Head of caudate nucleus (tissue), 42 donors: ENCODE measurements at regions not wholly inside any gene's neighbourhood (a gene's known extent, or its start where the extent isn't known, plus 50 kb on each side); places are given as distances from the start of the nearest gene placed in this dataset.

Experiments used
- DNase-seq, 42 donors: peaks; one replicate each; pipeline versions ENCODE4 v3.0.0 to v3.0.0-alpha.2; 2020 to 2021; ENCODE audit warnings: mixed read lengths in 7 of 42
- intact Hi-C: fragments of 100-400 bp; cut with DNase I; formaldehyde crosslinking; loops from one replicate; pipeline ENCODE4 v1.15.0; 2022

DNA sequence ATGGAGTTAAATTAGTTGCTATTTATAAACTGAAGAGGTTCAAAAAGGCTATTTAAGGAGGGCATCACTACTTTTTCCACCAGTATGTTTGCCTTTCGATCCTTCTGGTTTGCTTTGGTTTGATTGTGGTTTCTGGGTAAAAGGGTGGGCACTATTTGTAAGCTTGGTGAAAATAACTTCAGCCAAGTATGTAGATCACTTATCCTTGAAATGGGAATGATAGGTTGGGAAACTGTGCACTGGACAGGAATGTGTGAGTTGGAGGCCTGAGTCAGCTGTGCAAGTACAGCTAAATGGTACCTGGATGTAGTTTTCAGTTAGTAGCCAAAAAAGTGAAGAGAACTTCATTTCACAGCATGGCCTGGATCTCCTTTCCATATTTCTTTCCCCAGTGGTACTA, 466.2 kb downstream of the ENC1 start:
- intact Hi-C loops, result no loop called here
- DNase-seq, result no peak

DNA sequence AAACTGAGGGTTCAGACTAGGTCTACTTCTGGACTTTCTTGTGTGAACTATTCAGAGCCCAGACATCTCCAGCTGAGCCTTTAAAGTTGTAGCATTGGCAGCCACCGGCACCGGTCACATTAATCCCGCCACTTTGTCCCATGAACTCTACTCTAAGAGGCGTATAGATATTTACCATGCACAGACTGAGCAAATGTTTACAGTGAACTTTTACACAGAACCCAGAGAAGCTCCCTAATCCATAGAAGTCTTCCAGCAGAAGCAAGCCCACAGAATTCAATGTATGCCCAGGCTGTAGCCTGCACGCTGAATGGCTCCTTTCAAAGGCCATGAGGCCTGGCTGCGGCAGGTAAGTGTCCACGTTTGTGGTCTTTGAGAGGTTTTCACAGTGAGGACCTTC, 466.9 kb downstream of the ENC1 start:
- intact Hi-C loops, result no loop called here
- DNase-seq, result no peak

DNA sequence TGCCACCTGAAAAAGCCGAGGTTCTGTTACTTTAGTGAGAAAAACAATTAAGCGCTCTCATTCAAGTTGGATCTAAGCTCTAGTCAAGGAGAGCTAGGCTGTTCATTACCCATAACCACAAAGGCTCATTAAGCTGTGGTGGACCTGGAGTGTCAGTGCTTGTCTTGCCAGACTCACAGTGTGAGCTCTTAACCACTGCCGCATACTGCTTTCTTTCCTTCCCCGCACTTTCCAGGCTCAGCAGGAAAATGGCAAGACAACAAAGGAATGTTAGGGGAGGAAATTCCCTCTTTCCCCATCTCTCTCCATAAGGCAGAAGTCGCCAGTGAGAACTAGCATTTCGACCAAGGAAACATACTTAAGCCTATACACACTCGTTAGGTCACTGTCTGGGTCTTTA, 467.3 kb downstream of the ENC1 start:
- no peak for DNase-seq
- intact Hi-C loops, result no loop called here

GRCh38 chr5:74169701-74170100, 470.8 kb downstream of the ENC1 start:
- intact Hi-C loops, result no loop called here
- no peak for DNase-seq

GRCh38 chr5:74167930-74168315, 472.6 kb downstream of the ENC1 start:
- no peak for DNase-seq
- intact Hi-C loops, result no loop called here

GRCh38 chr5:74167206-74167929, 473.2 kb downstream of the ENC1 start:
- no peak for DNase-seq
- intact Hi-C loops, result no loop called here

DNA sequence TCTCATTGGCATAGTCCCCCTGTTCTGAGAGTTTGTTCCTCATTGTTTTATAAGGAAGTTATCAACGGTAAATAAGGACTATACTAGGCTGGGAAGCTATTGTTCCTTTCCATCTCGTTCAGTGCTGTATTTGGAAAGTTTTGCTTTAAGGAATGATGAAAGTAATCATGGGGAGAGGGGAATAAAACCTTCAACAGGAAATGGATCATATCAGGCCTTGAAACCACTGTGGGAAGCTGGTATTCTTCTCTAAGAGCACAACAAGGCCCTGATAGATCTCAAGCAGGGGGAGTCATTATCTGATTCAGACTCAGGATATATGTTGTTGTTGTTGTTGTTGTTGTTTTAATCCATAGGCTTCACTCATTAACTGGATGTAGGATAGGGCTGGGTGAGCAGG, 474.5 kb downstream of the ENC1 start:
- intact Hi-C loops, result no loop called here
- no peak for DNase-seq

DNA sequence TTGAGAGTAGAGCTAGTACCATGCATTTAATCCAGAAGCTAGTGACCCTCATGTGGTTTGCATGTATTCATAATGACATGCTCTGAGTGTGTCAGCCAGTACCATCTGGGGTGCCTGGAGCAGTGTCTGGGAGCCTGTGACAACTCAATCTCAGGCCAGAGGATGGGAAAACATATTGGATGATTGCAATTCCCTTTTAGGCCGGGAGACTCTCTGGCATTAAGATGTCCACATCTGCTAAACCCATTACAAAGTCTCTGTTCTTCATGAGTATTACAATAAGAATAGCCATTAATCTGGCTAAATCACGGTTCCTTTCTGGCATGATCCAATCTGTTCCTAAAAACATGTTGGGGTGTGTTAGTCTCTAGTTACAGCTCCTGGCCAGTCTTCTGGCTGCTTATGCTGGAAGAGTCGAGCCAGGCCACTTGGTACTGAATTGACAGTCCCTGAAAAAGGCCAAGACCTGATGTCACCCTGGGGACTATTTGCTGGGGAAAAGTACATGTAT, 475.7 kb downstream of the ENC1 start:
- no peak for DNase-seq
- intact Hi-C loops, result no loop called here

GRCh38 chr5:74162524-74162923, 478.0 kb downstream of the ENC1 start:
- no peak for DNase-seq
- intact Hi-C loops, result no loop called here

DNA sequence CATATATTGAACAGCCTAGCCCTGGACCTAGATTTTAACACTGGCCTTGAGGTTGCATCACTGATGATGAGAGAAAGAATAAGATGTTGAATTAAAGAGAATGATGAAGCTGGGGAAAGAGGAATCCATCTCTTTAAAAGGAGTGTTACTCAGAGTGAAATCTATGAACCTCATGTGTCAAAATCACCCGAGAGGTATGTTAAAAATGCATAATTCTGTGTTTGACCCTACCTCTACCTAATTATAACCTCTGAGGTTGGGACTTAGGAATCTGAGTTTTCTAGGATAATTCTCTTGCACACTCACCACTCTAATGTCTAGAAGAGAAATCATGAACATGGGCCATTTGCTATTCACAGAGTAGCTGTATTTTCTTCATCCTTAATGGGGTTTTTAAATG, 479.4 kb downstream of the ENC1 start:
- no peak for DNase-seq
- intact Hi-C loops, result no loop called here

GRCh38 chr5:74156728-74157383, 483.7 kb downstream of the ENC1 start:
- no peak for DNase-seq
- intact Hi-C loops, result no loop called here

DNA sequence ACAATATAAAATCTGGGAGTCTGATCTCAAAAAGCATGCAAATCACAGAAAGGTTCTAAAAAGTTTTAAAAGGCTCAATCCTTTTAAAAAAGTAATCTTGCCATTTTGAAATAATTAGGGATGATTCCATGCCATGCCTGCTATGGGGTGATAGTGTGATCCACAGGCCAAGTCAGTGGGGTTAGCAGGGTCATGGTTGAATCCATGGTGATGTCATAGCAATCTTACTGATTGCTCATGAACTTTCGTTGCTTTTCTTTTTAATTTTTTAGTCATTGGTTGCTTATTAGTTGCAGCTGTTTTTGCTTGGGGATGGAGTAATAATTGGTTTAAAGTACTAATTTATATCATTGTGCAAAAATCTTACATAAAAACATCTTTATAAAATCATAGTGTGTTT, 485.0 kb downstream of the ENC1 start:
- intact Hi-C loops, result no loop called here
- DNase-seq, result no peak

DNA sequence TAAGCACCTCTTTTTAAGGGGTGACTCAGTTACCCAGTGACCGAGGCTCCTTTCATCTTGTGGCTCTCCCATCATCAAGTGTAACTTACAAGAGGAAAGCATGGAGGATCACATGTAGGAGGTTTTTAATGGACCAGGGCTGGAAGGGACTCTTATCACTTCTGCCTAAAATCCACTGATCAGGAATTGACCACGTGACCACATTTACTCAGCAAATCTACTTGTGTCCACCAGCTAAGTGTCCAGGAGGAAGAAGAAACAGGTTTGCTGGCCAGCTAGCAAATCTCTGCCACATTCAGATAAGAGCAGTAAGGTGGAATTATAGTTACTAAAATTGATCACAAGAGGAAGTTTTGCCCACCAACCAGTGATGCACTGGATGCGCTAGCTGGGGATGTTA, 486.0 kb downstream of the ENC1 start:
- intact Hi-C loops, result no loop called here
- no peak for DNase-seq

DNA sequence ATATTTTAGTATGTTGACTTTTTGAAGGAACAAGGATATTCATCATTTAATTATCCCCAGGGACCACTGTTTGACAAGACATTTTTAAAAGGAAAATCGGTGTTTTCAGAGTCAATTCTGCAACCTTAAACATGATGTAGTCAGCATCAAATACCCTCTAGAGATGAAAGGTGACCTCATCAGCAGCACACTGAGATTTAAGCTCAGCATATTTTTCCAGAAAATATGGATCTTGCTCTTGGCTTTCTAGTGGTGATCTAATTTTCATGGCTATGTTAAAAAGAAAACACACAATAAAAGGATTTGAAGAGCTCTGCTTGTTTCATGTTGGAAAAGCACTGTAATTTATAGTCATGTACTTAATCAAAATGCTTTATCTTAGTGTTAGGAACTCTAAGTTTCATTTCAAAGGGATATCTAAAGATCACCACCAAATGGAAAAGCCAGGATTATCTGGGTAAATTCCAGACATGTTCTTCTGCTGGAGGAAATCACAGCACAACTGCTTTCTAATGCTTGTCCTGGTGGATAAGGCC, 487.2 kb downstream of the ENC1 start:
- DNase-seq, result no peak
- intact Hi-C loops, result no loop called here

- intact Hi-C loops, result no loop called here
- DNase-seq, result no peak
Observed at GRCh38 chr5:74152625-74153254, 487.8 kb downstream of the ENC1 start.

DNA sequence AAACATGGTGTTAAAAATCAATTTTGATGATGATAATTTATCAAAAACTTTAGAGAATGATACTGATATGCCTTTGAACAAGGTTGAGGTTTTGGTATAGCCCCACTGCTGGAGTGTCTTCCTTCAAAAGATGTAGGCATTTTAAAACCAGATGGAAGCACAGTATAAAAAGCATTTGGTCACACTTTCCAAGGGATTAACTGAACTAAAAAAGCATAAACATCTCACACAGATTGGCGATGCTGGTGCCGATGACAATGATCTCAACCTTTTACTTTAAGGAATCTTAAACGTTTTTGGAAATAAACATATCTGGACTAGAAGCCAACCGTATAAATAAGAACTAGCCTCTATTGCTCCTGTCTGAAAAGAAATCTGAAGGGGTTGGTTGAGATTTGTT, 488.4 kb downstream of the ENC1 start:
- intact Hi-C loops, result no loop called here
- DNase-seq, result no peak

- peak in 6 of 42 donors; percentile 17 to 41 (median 22) for DNase-seq
Observed at GRCh38 chr5:74149395-74149794, 491.1 kb downstream of the ENC1 start.

GRCh38 chr5:74148321-74148720, 492.2 kb downstream of the ENC1 start:
- no peak for DNase-seq
- intact Hi-C loops, result no loop called here

More at GRCh38 chr5:74149395-74149794, 491.1 kb downstream of the ENC1 start:
- intact Hi-C loops, result no loop called here

DNA sequence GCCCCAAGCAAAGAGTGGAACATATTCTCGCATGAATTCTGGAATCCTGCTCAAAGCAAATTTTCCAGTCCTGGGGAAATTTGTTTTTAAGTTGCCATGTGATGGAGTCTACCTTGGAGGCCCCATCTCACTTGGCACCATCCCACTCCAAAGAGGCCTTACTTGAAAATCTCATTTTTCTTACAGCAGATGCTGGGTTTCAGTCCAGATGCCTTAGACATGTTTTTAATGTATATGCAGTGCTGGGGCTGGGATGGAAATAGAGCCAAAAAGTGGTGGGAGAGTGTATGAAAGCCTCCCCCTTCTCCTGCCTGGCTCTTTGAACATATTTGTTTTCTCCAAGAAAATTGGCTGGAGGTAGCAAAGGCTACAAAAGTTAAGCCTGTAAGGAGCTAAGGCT, 493.7 kb downstream of the ENC1 start:
- DNase-seq, result no peak
- intact Hi-C loops, result no loop called here

DNA sequence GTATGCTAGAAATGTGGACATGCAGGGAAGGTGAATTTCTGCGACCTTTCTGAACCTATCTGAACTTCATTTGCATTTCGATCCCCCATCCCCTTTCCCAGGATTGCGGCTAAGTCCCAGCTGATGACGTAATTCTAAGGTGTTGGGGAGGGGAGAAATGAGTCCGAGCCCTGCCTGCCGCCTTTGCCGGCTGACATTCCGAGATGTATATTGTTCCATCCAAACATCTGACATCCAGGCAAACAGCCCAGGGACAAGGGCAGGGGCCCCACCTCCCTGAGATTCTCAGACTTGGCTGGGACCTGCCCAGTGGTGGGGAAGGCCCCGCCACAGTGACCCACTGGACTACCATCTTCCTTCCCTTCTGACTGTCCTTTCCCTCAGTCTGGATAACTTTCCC, 494.6 kb downstream of the ENC1 start:
- intact Hi-C loops, result no loop called here
- no peak for DNase-seq
